IMR-90 (cell line): ENCODE measurements at regions not wholly inside any gene's neighbourhood (a gene's known extent, or its start where the extent isn't known, plus 50 kb on each side); places are given as distances from the start of the nearest gene placed in this dataset.

Experiments
- ATAC-seq: fragments of 200-7000 bp; cut with Tn5 transposase; 2 replicates; pipeline ENCODE4 v1.9.1; 2020; ENCODE audit warnings: low read depth, mild to moderate bottlenecking, moderate library complexity
- BruUV-seq: library from RNA; stranded (reverse); fragments of 400-500 nt; replicated peaks from 2 replicates; lab custom pipeline; 2021; lab: Mats Ljungman, UMichigan
- CTCF ChIA-PET: fragments of 300-600 bp; formaldehyde crosslinking; extraction: SDS; loops from one replicate; lab custom pipeline; 2021; ENCODE audit warnings: antibody characterized with exemption; lab: Yijun Ruan, JAX
- POLR2A ChIA-PET: fragments of 300-600 bp; sonication (Branson Sonifier 250); formaldehyde crosslinking; loops from one replicate; lab custom pipeline; 2022; ENCODE audit warnings: antibody characterized with exemption; ENCODE audit not compliant: unreplicated experiment; lab: Charles Lee
- DNase-seq: peaks from one replicate; pipeline ENCODE4 v3.0.0; 2013
- H2AFZ ChIP-seq: replicated peaks from 2 replicates; pipeline ENCODE3; 2013; ENCODE audit warnings: low read length, mild to moderate bottlenecking; ENCODE audit not compliant: poor library complexity
- H2AK5ac ChIP-seq: 2 replicates; pipeline ENCODE4 v1.6.1; 2013; ENCODE audit warnings: low read depth, low read length, inconsistent platforms
- H2AK9ac ChIP-seq: replicated peaks from 2 replicates; pipeline ENCODE3; 2013; ENCODE audit warnings: mild to moderate bottlenecking, low read depth, low read length, moderate library complexity; ENCODE audit not compliant: poor library complexity
- H2BK120ac ChIP-seq: 2 replicates; pipeline ENCODE4 v1.6.1; 2013; ENCODE audit warnings: low read depth, low read length, inconsistent platforms
- H2BK15ac ChIP-seq: 3 replicates; pipeline ENCODE4 v1.6.1; 2013; ENCODE audit warnings: low read depth, low read length, inconsistent platforms
- H2BK20ac ChIP-seq: 2 replicates; pipeline ENCODE4 v1.6.1; 2013; ENCODE audit warnings: low read depth, mild to moderate bottlenecking, inconsistent platforms, low read length, moderate library complexity
- H2BK5ac ChIP-seq: 2 replicates; pipeline ENCODE4 v1.6.1; 2013; ENCODE audit warnings: mild to moderate bottlenecking, low read depth, low read length, inconsistent platforms; ENCODE audit not compliant: poor library complexity, severe bottlenecking
- H3K14ac ChIP-seq: replicated peaks from 2 replicates; pipeline ENCODE4 v1.6.1; 2013; ENCODE audit warnings: low read depth, low read length, inconsistent platforms
- H3K18ac ChIP-seq: 2 replicates; pipeline ENCODE4 v1.6.1; 2013; ENCODE audit warnings: low read depth, low read length, control low read depth
- H3K23ac ChIP-seq: 2 replicates; pipeline ENCODE4 v1.6.1; 2013; ENCODE audit warnings: low read depth, low read length, inconsistent platforms
- H3K27ac ChIP-seq: 2 replicates; pipeline ENCODE4 v1.5.1; 2013; ENCODE audit warnings: mild to moderate bottlenecking, control low read depth, low read length; ENCODE audit not compliant: insufficient read depth
- H3K27me3 ChIP-seq: 2 replicates; pipeline ENCODE4 v1.6.1; 2013; ENCODE audit warnings: low read length; ENCODE audit not compliant: control insufficient read depth, insufficient read depth
- H3K36me3 ChIP-seq: 2 replicates; pipeline ENCODE4 v1.6.1; 2013; ENCODE audit warnings: low read length, mixed read lengths; ENCODE audit not compliant: control insufficient read depth, insufficient read depth
- H3K4ac ChIP-seq: 2 replicates; pipeline ENCODE4 v1.6.1; 2013; ENCODE audit warnings: low read depth, low read length, inconsistent platforms
- H3K4me1 ChIP-seq: 2 replicates; pipeline ENCODE4 v1.6.1; 2013; ENCODE audit warnings: low read length, mixed read lengths; ENCODE audit not compliant: control insufficient read depth, insufficient read depth
- H3K4me2 ChIP-seq: 2 replicates; pipeline ENCODE4 v1.6.1; 2013; ENCODE audit warnings: low read depth, mild to moderate bottlenecking, control low read depth, low read length, moderate library complexity
- H3K4me3 ChIP-seq: 2 replicates; pipeline ENCODE4 v1.5.1; 2013; ENCODE audit warnings: low read depth, mild to moderate bottlenecking, control low read depth, low read length, moderate library complexity; ENCODE audit not compliant: insufficient read depth
- H3K56ac ChIP-seq: 2 replicates; pipeline ENCODE4 v1.6.1; 2013; ENCODE audit warnings: low read length, inconsistent platforms; ENCODE audit not compliant: insufficient read depth; ENCODE audit errors: extremely low read depth
- H3K79me1 ChIP-seq, 2 experiments: 2 replicates each; pipeline ENCODE4 v1.6.1; 2013; ENCODE audit warnings: low read length in 2 of 2, inconsistent platforms in 1 of 2, low read depth in 1 of 2
- H3K9ac ChIP-seq: 2 replicates; pipeline ENCODE4 v1.6.1; 2013; ENCODE audit warnings: low read depth, low read length, control low read depth
- H3K9me1 ChIP-seq: 2 replicates; pipeline ENCODE4 v1.6.1; 2013; ENCODE audit warnings: low read length, inconsistent platforms; ENCODE audit not compliant: insufficient read depth
- H3K9me3 ChIP-seq: 2 replicates; pipeline ENCODE4 v1.6.1; 2013; ENCODE audit warnings: low read length; ENCODE audit not compliant: control insufficient read depth, insufficient read depth
- H4K20me1 ChIP-seq: 2 replicates; pipeline ENCODE4 v1.6.1; 2013; ENCODE audit warnings: low read length, inconsistent platforms; ENCODE audit not compliant: insufficient read depth
- H4K5ac ChIP-seq: 2 replicates; pipeline ENCODE4 v1.6.1; 2013; ENCODE audit warnings: mild to moderate bottlenecking, low read depth, low read length, control low read depth
- H4K8ac ChIP-seq, 2 experiments: 2 replicates each; pipeline ENCODE4 v1.6.1; 2013; ENCODE audit warnings: low read depth in 2 of 2, low read length in 2 of 2, control low read depth in 1 of 2, inconsistent platforms in 1 of 2
- H4K91ac ChIP-seq: 2 replicates; pipeline ENCODE4 v1.6.1; 2013; ENCODE audit warnings: low read depth, low read length, inconsistent platforms; ENCODE audit not compliant: insufficient read depth
- CEBPB ChIP-seq: IDR thresholded peaks from 2 replicates; pipeline ENCODE4 v1.6.1; 2012; ENCODE audit warnings: low read depth, low read length, improper control_type of control experiment
- CTCF ChIP-seq: conservative IDR thresholded peaks from 2 replicates; pipeline ENCODE4 v1.5.1; 2012; ENCODE audit warnings: mild to moderate bottlenecking, low read depth, low read length, improper control_type of control experiment
- ELK1 ChIP-seq: fragments of 150-350 bp; IDR thresholded peaks from 2 replicates; pipeline ENCODE4 v1.6.1; 2016; ENCODE audit warnings: low read depth, mild to moderate bottlenecking, low read length, moderate library complexity, borderline replicate concordance
- MAZ ChIP-seq: IDR thresholded peaks from 2 replicates; pipeline ENCODE4 v1.6.1; 2012; ENCODE audit warnings: low read depth, mild to moderate bottlenecking, low read length, improper control_type of control experiment, moderate library complexity, borderline replicate concordance
- MXI1 ChIP-seq: IDR thresholded peaks from 2 replicates; pipeline ENCODE4 v1.6.1; 2012; ENCODE audit warnings: low read depth, mild to moderate bottlenecking, low read length, moderate library complexity, borderline replicate concordance
- NFE2L2 ChIP-seq: fragments of 150-350 bp; IDR thresholded peaks from 2 replicates; pipeline ENCODE4 v1.6.1; 2016; ENCODE audit warnings: low read depth, mild to moderate bottlenecking, low read length
- POLR2A ChIP-seq: IDR thresholded peaks from 2 replicates; pipeline ENCODE4 v1.6.1; 2012; ENCODE audit warnings: mild to moderate bottlenecking, low read depth, low read length
- RAD21 ChIP-seq: IDR thresholded peaks from 2 replicates; pipeline ENCODE4 v1.6.1; 2012; ENCODE audit warnings: low read length, improper control_type of control experiment
- RFX5 ChIP-seq: IDR thresholded peaks from 2 replicates; pipeline ENCODE4 v1.8.0; 2012; ENCODE audit warnings: low read depth, mild to moderate bottlenecking, low read length, moderate library complexity
- SMC3 ChIP-seq: fragments of 150-350 bp; IDR thresholded peaks from 2 replicates; pipeline ENCODE4 v1.6.1; 2016; ENCODE audit warnings: low read depth, mild to moderate bottlenecking, antibody characterized with exemption, low read length, moderate library complexity
- USF2 ChIP-seq: fragments of 150-350 bp; IDR thresholded peaks from 2 replicates; pipeline ENCODE4 v1.6.1; 2017; ENCODE audit warnings: mild to moderate bottlenecking, antibody characterized with exemption, low read length, low read depth
- WGBS, 2 experiments: methylation state at CpG; one replicate each; pipeline versions ENCODE4 v1.1.5 to v1.1.7; 2013; ENCODE audit warnings: missing lambda C conversion rate in 2 of 2; ENCODE audit not compliant: insufficient read length in 1 of 2; ENCODE audit errors: extremely low coverage in 2 of 2; 5-methylcytosine and 5-hydroxymethylcytosine counted together
- dilution Hi-C: fragments of 300-500 bp; cut with HindIII; formaldehyde crosslinking; loops from one replicate; pipeline ENCODE4 v1.14.3; 2018; ENCODE audit warnings: low sequenced_read_pairs; ENCODE audit not compliant: unreplicated experiment
- in situ Hi-C: fragments of 300-500 bp; cut with MboI; formaldehyde crosslinking; loops from 3 replicates; pipeline ENCODE4 v1.14.3; 2019; ENCODE audit warnings: low sequenced_read_pairs, inconsistent platforms, mixed read lengths
- intact Hi-C: fragments of 100-400 bp; cut with micrococcal nuclease; formaldehyde crosslinking; loops from 2 replicates; pipeline ENCODE4 v1.10.0; 2022

- Histone ChIP-seq H3K9ac (no peak overlapping the region), H3K14ac (no peak overlapping the region), H3K4me3 (no peak overlapping the region), H3K27me3 (peaks cover 4% of the 10 kb centered on the region), H3K4ac (no peak overlapping the region), H4K20me1 (no peaks in the 10 kb centered on the region), H3K23ac (no peak overlapping the region), H3K56ac (no peak overlapping the region), H3K36me3 (no peaks in the 10 kb centered on the region), H3K4me1 (no peaks in the 10 kb centered on the region), H4K8ac (no peak overlapping the region), H2AFZ (no peak overlapping the region), H2BK120ac (no peak overlapping the region), H4K5ac (no peak overlapping the region), H4K91ac (no peak overlapping the region), H2BK20ac (no peak overlapping the region), H3K9me3 (no peaks in the 10 kb centered on the region), H3K9me1 (no peaks in the 10 kb centered on the region), H2AK9ac (no peak overlapping the region), H3K4me2 (no peak overlapping the region), H2AK5ac (no peak overlapping the region), H3K18ac (no peak overlapping the region), H2BK5ac (no peak overlapping the region), H3K79me1 (no peaks in the 10 kb centered on the region), H2BK15ac (no peak overlapping the region), H3K27ac (no peak overlapping the region)
- ChIA-PET POLR2A (no interaction called here), CTCF (no interaction called here)
- in situ Hi-C loops: no loop called here
- ATAC-seq (no peak), DNase-seq (no peak)
- WGBS, 2 experiments: 100% methylated on average over 1 of the region's 2 CpGs; no CpG with 5 or more reads in 1 of the 2 experiments
- no peak for TF ChIP-seq RAD21
- no peak for TF ChIP-seq CTCF
- TF ChIP-seq MXI1: no peak
- no peak for TF ChIP-seq ELK1
- TF ChIP-seq CEBPB: no peak
- no peak for TF ChIP-seq RFX5
- no peak for TF ChIP-seq USF2
- TF ChIP-seq MAZ: no peak
- TF ChIP-seq SMC3: no peak
- TF ChIP-seq NFE2L2: no peak
- TF ChIP-seq POLR2A: no peak
- no TSS peak for BruUV-seq
- dilution Hi-C loops: no loop called here
- intact Hi-C loops: no loop called here
These were observed 492.1 kb downstream of the ARHGEF28 start for GRCh38 chr5:74118071-74118470.
